ENCODE measurements at regions not wholly inside any gene's neighbourhood (a gene's known extent, or its start where the extent isn't known, plus 50 kb on each side); places are given as distances from the start of the nearest gene placed in this dataset.

DNA sequence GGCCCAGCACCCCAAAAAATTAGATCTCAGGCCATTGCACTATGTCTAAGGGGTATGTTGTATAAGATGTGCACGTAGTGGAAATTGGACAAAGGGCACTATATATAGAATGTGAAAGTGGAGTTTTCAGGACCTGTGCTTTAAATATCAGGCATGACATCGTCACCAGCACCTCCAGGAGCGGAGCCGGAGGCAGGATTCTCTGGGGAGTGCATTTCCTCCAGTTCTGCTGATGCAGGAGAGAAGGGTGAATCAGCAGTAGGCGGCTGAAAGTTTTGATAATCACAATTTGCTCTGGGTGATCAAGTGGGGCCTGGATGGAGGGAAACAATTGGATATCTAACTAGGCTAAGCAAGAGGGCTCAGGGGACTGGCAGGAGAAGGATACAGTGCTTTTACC, 69.1 kb upstream of the NTM start:
- H3K4me3 Mint-ChIP-seq = no peak overlapping the region
- H3K27ac Mint-ChIP-seq = no peak overlapping the region
- H3K27me3 Mint-ChIP-seq = peaks cover 11% of the 10 kb centered on the region
- H3K4me1 Mint-ChIP-seq = no peaks in the 10 kb centered on the region
- no peaks in the 10 kb centered on the region for H3K9me3 Mint-ChIP-seq
- no peaks in the 10 kb centered on the region for H3K36me3 Mint-ChIP-seq

DNA sequence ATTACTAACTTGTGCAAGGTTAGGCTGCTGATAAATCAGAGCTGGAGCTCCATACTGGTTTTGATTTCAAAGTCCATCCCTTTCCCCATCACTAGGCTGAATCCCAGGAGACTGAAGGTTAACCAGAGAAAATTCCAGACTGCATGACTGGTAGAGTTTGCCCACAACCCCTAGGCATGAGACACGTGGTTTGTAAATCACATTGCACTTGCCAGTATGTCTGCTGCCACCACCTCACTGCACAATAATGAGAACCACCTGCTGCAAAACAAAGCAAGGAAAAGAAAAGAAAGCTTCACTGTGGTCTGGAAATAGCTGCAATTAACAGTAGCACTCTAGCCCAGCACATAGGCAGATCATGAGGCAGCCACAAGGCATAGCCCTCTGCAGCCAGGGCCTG, 67.6 kb upstream of the NTM start:
- Mint-ChIP-seq H3K27ac (no peak overlapping the region), H3K27me3 (peaks cover 11% of the 10 kb centered on the region), H3K4me3 (no peak overlapping the region), H3K4me1 (no peaks in the 10 kb centered on the region), H3K9me3 (no peaks in the 10 kb centered on the region), H3K36me3 (no peaks in the 10 kb centered on the region)

GRCh38 chr11:131303611-131304119, 66.8 kb upstream of the NTM start:
- H3K4me3 Mint-ChIP-seq = no peak overlapping the region
- H3K27me3 Mint-ChIP-seq = peaks cover 13% of the 10 kb centered on the region
- H3K4me1 Mint-ChIP-seq = no peaks in the 10 kb centered on the region
- no peaks in the 10 kb centered on the region for H3K9me3 Mint-ChIP-seq
- H3K27ac Mint-ChIP-seq = no peak overlapping the region
- H3K36me3 Mint-ChIP-seq = no peaks in the 10 kb centered on the region

GRCh38 chr11:131305005-131305404, 65.4 kb upstream of the NTM start:
- no peaks in the 10 kb centered on the region for H3K36me3 Mint-ChIP-seq
- H3K9me3 Mint-ChIP-seq = no peaks in the 10 kb centered on the region
- H3K27me3 Mint-ChIP-seq = peaks cover 13% of the 10 kb centered on the region
- no peaks in the 10 kb centered on the region for H3K4me1 Mint-ChIP-seq
- H3K27ac Mint-ChIP-seq = no peak overlapping the region
- H3K4me3 Mint-ChIP-seq = no peak overlapping the region

DNA sequence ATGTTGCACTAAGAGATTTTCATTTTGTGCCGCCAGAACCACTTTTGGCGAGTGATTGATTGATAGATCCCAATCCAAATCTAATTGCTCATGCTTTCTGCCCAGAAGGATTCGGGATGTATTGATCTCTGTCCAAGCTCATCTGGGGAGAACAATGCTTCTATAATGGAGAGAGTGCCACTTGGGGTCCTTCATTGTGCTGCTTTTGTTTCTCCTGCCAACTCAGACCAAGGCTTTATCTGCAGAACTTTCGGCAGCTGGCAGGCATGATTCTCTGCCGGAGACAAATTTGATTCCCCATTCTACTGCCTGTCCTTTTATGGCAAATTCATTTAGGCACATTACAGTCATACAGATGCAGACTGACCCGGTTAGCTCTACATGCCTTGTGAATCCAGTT, 62.9 kb upstream of the NTM start:
- no peaks in the 10 kb centered on the region for H3K36me3 Mint-ChIP-seq
- H3K27ac Mint-ChIP-seq = no peak overlapping the region
- peaks cover 4% of the 10 kb centered on the region for H3K27me3 Mint-ChIP-seq
- no peak overlapping the region for H3K4me3 Mint-ChIP-seq
- H3K9me3 Mint-ChIP-seq = no peaks in the 10 kb centered on the region
- H3K4me1 Mint-ChIP-seq = no peaks in the 10 kb centered on the region

- Mint-ChIP-seq H3K27ac (no peak overlapping the region), H3K9me3 (no peaks in the 10 kb centered on the region), H3K4me3 (no peak overlapping the region), H3K27me3 (peaks cover 2% of the 10 kb centered on the region), H3K4me1 (no peaks in the 10 kb centered on the region), H3K36me3 (no peaks in the 10 kb centered on the region)
Measured at GRCh38 chr11:131309776-131310175, 60.6 kb upstream of the NTM start.

DNA sequence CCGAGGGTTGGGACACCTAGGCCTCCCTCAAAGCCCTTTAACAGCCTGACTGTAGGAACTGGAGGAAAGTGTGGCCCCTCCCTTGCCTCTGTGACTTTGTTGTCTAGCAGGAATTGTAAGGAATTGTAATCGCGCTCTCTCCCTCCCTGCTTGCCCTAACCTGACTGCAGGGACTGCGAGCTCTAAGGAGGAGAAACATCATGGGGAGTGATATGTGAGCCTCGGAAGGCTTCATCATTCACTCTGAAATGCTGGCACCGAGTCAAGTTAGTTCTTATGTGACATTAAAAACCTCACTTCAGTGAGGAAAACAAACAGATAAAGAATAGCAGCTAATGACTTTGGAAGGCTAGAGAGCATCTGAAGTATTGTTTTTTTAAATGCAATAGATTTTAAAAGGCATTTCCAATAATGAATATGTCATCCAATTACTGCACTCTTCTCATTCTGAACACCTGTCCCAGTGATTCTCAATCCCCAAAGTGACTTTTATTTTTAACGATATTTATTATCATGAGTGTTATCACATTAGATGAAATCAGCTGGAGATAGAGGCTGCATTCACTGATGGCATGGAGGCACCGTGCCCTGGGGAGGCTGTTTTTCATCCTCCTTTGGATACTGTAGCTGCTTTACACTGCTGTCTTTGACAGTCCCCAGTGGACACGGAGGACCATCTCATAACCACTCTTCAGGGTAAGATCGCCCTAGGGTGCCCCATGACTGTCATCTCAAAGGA, 58.5 kb upstream of the NTM start:
- Mint-ChIP-seq H3K36me3 (no peaks in the 10 kb centered on the region), H3K27me3 (peaks cover 2% of the 10 kb centered on the region), H3K4me1 (no peaks in the 10 kb centered on the region), H3K27ac (no peak overlapping the region), H3K4me3 (no peak overlapping the region), H3K9me3 (no peaks in the 10 kb centered on the region)

Data from activated naive CD4-positive, alpha-beta T cell treated with anti-CD3 and anti-CD28 coated beads, Interleukin-2, amount 50 U/mL, for 24 hours (primary cell).